ENCODE measurements at regions not wholly inside any gene's neighbourhood (a gene's known extent, or its start where the extent isn't known, plus 50 kb on each side); places are given as distances from the start of the nearest gene placed in this dataset.

- TF ChIP-seq EP300 (IDR thresholded peaks at IDR 0.05; ENCODE audit: borderline replicate concordance) (no peak), ZBTB7A (IDR thresholded peaks at IDR 0.05; ENCODE audit: low read depth) (no peak), CEBPB (IDR thresholded peaks at IDR 0.05) (no peak), TAF1 (IDR thresholded peaks at IDR 0.05; ENCODE audit: low read depth) (no peak), YY1 (IDR thresholded peaks at IDR 0.05; ENCODE audit: low read depth) (no peak), RAD21 (IDR thresholded peaks at IDR 0.05; ENCODE audit: low read depth) (no peak), TEAD4 (IDR thresholded peaks at IDR 0.05) (no peak), CREB1 (IDR thresholded peaks at IDR 0.05; ENCODE audit: low read depth) (no peak), FOXM1 (IDR thresholded peaks at IDR 0.05; ENCODE audit: borderline replicate concordance, low read depth) (no peak)
- TF ChIP-seq, protein P1, sequence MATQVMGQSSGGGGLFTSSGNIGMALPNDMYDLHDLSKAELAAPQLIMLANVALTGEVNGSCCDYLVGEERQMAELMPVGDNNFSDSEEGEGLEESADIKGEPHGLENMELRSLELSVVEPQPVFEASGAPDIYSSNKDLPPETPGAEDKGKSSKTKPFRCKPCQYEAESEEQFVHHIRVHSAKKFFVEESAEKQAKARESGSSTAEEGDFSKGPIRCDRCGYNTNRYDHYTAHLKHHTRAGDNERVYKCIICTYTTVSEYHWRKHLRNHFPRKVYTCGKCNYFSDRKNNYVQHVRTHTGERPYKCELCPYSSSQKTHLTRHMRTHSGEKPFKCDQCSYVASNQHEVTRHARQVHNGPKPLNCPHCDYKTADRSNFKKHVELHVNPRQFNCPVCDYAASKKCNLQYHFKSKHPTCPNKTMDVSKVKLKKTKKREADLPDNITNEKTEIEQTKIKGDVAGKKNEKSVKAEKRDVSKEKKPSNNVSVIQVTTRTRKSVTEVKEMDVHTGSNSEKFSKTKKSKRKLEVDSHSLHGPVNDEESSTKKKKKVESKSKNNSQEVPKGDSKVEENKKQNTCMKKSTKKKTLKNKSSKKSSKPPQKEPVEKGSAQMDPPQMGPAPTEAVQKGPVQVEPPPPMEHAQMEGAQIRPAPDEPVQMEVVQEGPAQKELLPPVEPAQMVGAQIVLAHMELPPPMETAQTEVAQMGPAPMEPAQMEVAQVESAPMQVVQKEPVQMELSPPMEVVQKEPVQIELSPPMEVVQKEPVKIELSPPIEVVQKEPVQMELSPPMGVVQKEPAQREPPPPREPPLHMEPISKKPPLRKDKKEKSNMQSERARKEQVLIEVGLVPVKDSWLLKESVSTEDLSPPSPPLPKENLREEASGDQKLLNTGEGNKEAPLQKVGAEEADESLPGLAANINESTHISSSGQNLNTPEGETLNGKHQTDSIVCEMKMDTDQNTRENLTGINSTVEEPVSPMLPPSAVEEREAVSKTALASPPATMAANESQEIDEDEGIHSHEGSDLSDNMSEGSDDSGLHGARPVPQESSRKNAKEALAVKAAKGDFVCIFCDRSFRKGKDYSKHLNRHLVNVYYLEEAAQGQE (IDR thresholded peaks at IDR 0.05; ENCODE audit: low read depth), result no peak
Measured at GRCh38 chr13:37433086-37433485, 165.5 kb downstream of the POSTN start.

DNA sequence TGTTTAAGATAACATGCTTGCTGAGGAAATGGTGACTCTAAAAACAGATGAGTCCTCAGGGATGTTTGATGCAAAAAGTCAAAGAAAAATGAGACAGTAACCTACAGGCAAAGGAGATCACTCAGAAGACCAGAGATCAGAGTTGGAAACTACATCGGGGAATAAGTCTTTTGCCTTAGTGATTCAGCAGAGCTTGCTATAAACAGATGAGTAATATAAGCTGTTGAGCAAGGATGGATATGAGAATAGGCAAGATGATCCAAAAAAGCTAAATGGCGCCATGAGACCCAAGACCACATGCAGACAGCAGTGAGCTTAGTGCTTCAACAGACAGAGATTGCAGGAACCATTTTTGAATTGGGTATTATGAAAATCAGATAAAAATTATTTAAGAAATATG is 168.6 kb downstream of the POSTN start:
- no peak for TF ChIP-seq CREB1 (IDR thresholded peaks at IDR 0.05; ENCODE audit: low read depth)
- no peak for TF ChIP-seq FOXM1 (IDR thresholded peaks at IDR 0.05; ENCODE audit: borderline replicate concordance, low read depth)
- no peak for TF ChIP-seq NFIC (IDR thresholded peaks at IDR 0.05)
- no peak for TF ChIP-seq RAD21 (IDR thresholded peaks at IDR 0.05; ENCODE audit: low read depth)
- TF ChIP-seq EP300 (IDR thresholded peaks at IDR 0.05; ENCODE audit: borderline replicate concordance), result no peak
- TF ChIP-seq TCF12 (IDR thresholded peaks at IDR 0.05; ENCODE audit: low read depth), result no peak
- TF ChIP-seq, protein P2, sequence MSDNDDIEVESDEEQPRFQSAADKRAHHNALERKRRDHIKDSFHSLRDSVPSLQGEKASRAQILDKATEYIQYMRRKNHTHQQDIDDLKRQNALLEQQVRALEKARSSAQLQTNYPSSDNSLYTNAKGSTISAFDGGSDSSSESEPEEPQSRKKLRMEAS (IDR thresholded peaks at IDR 0.05), result no peak
- TF ChIP-seq TEAD4 (IDR thresholded peaks at IDR 0.05), result no peak
- TF ChIP-seq, protein P3, sequence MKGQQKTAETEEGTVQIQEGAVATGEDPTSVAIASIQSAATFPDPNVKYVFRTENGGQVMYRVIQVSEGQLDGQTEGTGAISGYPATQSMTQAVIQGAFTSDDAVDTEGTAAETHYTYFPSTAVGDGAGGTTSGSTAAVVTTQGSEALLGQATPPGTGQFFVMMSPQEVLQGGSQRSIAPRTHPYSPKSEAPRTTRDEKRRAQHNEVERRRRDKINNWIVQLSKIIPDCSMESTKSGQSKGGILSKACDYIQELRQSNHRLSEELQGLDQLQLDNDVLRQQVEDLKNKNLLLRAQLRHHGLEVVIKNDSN (IDR thresholded peaks at IDR 0.05), result no peak
- TF ChIP-seq CEBPB (IDR thresholded peaks at IDR 0.05), result no peak
- no peak for TF ChIP-seq ZBTB7A (IDR thresholded peaks at IDR 0.05; ENCODE audit: low read depth)
- TF ChIP-seq TAF1 (IDR thresholded peaks at IDR 0.05; ENCODE audit: low read depth), result no peak
- TF ChIP-seq YY1 (IDR thresholded peaks at IDR 0.05; ENCODE audit: low read depth), result no peak
- TF ChIP-seq EGR1 (IDR thresholded peaks at IDR 0.05), result no peak
- TF ChIP-seq, protein P1 (IDR thresholded peaks at IDR 0.05; ENCODE audit: low read depth), result no peak

GRCh38 chr13:37427843-37428494 is 170.6 kb downstream of the POSTN start:
- TF ChIP-seq TAF1 (IDR thresholded peaks at IDR 0.05; ENCODE audit: low read depth) (no peak), FOXM1 (IDR thresholded peaks at IDR 0.05; ENCODE audit: borderline replicate concordance, low read depth) (no peak), ZBTB7A (IDR thresholded peaks at IDR 0.05; ENCODE audit: low read depth) (no peak), RAD21 (IDR thresholded peaks at IDR 0.05; ENCODE audit: low read depth) (no peak), TCF12 (IDR thresholded peaks at IDR 0.05; ENCODE audit: low read depth) (no peak), EGR1 (IDR thresholded peaks at IDR 0.05) (no peak), CREB1 (IDR thresholded peaks at IDR 0.05; ENCODE audit: low read depth) (no peak), YY1 (IDR thresholded peaks at IDR 0.05; ENCODE audit: low read depth) (no peak), NFIC (IDR thresholded peaks at IDR 0.05) (no peak), CEBPB (IDR thresholded peaks at IDR 0.05) (no peak)
- TF ChIP-seq, protein P1 (IDR thresholded peaks at IDR 0.05; ENCODE audit: low read depth), result no peak
- TF ChIP-seq, protein P2 (IDR thresholded peaks at IDR 0.05), result no peak
- TF ChIP-seq, protein P3 (IDR thresholded peaks at IDR 0.05), result no peak

DNA sequence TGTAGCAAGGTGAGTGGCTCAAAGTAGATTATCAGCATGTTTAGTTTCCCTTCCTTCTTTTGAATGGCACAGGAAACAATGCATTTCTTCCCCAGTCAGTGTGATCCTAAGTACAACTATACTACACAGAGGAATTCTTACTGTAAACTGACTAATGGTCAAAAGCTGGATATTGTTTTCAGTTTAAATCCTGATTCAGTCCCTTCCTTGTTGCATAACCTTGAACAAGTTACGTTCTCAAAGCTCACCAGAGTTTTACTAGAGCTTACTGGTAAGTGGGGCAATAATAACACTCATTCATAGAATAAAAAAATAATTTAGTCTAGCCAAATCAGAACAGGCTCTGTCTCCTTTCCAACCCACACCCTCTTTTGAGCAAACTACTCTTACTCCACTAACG is 180.1 kb downstream of the POSTN start:
- TF ChIP-seq TEAD4 (IDR thresholded peaks at IDR 0.05) (no peak), TCF12 (IDR thresholded peaks at IDR 0.05; ENCODE audit: low read depth) (no peak), CEBPB (IDR thresholded peaks at IDR 0.05) (no peak), FOXM1 (IDR thresholded peaks at IDR 0.05; ENCODE audit: borderline replicate concordance, low read depth) (no peak), RAD21 (IDR thresholded peaks at IDR 0.05; ENCODE audit: low read depth) (no peak), YY1 (IDR thresholded peaks at IDR 0.05; ENCODE audit: low read depth) (no peak), TAF1 (IDR thresholded peaks at IDR 0.05; ENCODE audit: low read depth) (no peak), EP300 (IDR thresholded peaks at IDR 0.05; ENCODE audit: borderline replicate concordance) (no peak), NFIC (IDR thresholded peaks at IDR 0.05) (no peak), ZBTB7A (IDR thresholded peaks at IDR 0.05; ENCODE audit: low read depth) (no peak), EGR1 (IDR thresholded peaks at IDR 0.05) (no peak), CREB1 (IDR thresholded peaks at IDR 0.05; ENCODE audit: low read depth) (no peak)
- TF ChIP-seq, protein P2 (IDR thresholded peaks at IDR 0.05), result no peak
- TF ChIP-seq, protein P1 (IDR thresholded peaks at IDR 0.05; ENCODE audit: low read depth), result no peak

Data from Ishikawa (cell line).